GM12878 (cell line): ENCODE measurements at regions not wholly inside any gene's neighbourhood (a gene's known extent, or its start where the extent isn't known, plus 50 kb on each side); places are given as distances from the start of the nearest gene placed in this dataset.

Experiments
- ATAC-seq: fragments of 200-7000 bp; cut with Tn5 transposase; 3 replicates; pipeline ENCODE4 v1.9.1; 2020; ENCODE audit warnings: mild to moderate bottlenecking, moderate library complexity
- BruUV-seq: library from RNA; stranded (reverse); fragments of 400-500 nt; replicated peaks from 2 replicates; lab custom pipeline; 2021; lab: Mats Ljungman, UMichigan
- CTCF ChIA-PET: fragments of 300-600 bp; sonication (Branson Sonifier 250); formaldehyde crosslinking; extraction: SDS; loops from one replicate; lab custom pipeline; 2021; ENCODE audit warnings: inconsistent platforms; lab: Yijun Ruan, JAX
- POLR2A ChIA-PET: fragments of 350-600 bp; formaldehyde crosslinking; extraction: SDS; loops from one replicate; lab custom pipeline; 2021; ENCODE audit warnings: inconsistent platforms; lab: Charles Lee
- RAD21 ChIA-PET: fragments of 300-600 bp; sonication (Branson Sonifier 250); formaldehyde crosslinking; loops from one replicate; lab custom pipeline; 2023; ENCODE audit warnings: antibody characterized with exemption; ENCODE audit not compliant: unreplicated experiment; lab: Charles Lee
- SMC1A ChIA-PET: fragments of 300-600 bp; sonication (Branson Sonifier 250); formaldehyde crosslinking; loops from one replicate; lab custom pipeline; 2023; ENCODE audit not compliant: unreplicated experiment, uncharacterized antibody; lab: Charles Lee
- DNase-seq: peaks from one replicate; pipeline ENCODE4 v3.0.0-alpha.2; 2011; ENCODE audit warnings: low read depth, low spot score
- FAIRE-seq: peaks from 3 replicates; lab custom pipeline; 2011; peaks lifted over from hg19 to GRCh38; lab: Jason Lieb, UNC
- H2AFZ ChIP-seq: 2 replicates; pipeline ENCODE4 v1.6.0; 2011; ENCODE audit warnings: low read depth, low read length, control low read depth; ENCODE audit not compliant: control insufficient read depth
- H3K27ac ChIP-seq: 2 replicates; pipeline ENCODE4 v1.5.1; 2011; ENCODE audit warnings: control low read depth; ENCODE audit not compliant: control insufficient read depth, insufficient read depth
- H3K27me3 ChIP-seq, 2 experiments: replicated peaks in 1 of 2; 2 replicates each; pipeline versions ENCODE4 v1.6.0 to v1.6.1; 2011; ENCODE audit warnings: low read length in 1 of 2; ENCODE audit not compliant: control insufficient read depth in 2 of 2, insufficient read depth in 2 of 2
- H3K36me3 ChIP-seq, 2 experiments: 2 replicates each; pipeline ENCODE4 v1.5.1; 2011; ENCODE audit warnings: low read length in 1 of 2; ENCODE audit not compliant: control insufficient read depth in 2 of 2, insufficient read depth in 2 of 2
- H3K4me1 ChIP-seq: 2 replicates; pipeline ENCODE4 v1.6.1; 2011; ENCODE audit warnings: mild to moderate bottlenecking, low read length, moderate library complexity, mixed read lengths; ENCODE audit not compliant: control insufficient read depth, insufficient read depth
- H3K4me2 ChIP-seq: 2 replicates; pipeline ENCODE4 v1.6.0; 2011; ENCODE audit warnings: control low read depth; ENCODE audit not compliant: control insufficient read depth, insufficient read depth
- H3K4me3 ChIP-seq: fragments of 200-600 bp; sonication (generic); 2 replicates; pipeline ENCODE4 v1.5.1; 2016
- H3K79me2 ChIP-seq: 2 replicates; pipeline ENCODE4 v1.6.0; 2011; ENCODE audit warnings: low read length; ENCODE audit not compliant: control insufficient read depth, insufficient read depth
- H3K9ac ChIP-seq: 2 replicates; pipeline ENCODE4 v1.8.0; 2011; ENCODE audit warnings: low read length, control low read depth, mixed read lengths; ENCODE audit not compliant: control insufficient read depth, insufficient read depth
- H3K9me3 ChIP-seq: replicated peaks from 3 replicates; pipeline ENCODE4 v1.5.1; 2011; ENCODE audit warnings: mild to moderate bottlenecking, low read length; ENCODE audit not compliant: control insufficient read depth, insufficient read depth
- H4K20me1 ChIP-seq: 2 replicates; pipeline ENCODE4 v1.6.0; 2011; ENCODE audit not compliant: control insufficient read depth, insufficient read depth
- CREB1 ChIP-seq: IDR thresholded peaks from 2 replicates; pipeline ENCODE4 v1.6.1; 2012; ENCODE audit warnings: low read depth, mild to moderate bottlenecking, inconsistent platforms
- EED ChIP-seq: sonication (generic); IDR thresholded peaks from 2 replicates; pipeline ENCODE4 v1.6.1; 2016; ENCODE audit warnings: antibody characterized with exemption, low read depth
- ZZZ3 ChIP-seq: IDR thresholded peaks from 2 replicates; pipeline ENCODE4 v1.6.1; 2011; ENCODE audit warnings: low read depth; ENCODE audit not compliant: control insufficient read depth, insufficient read length
- WGBS: methylation state at CpG from one replicate; pipeline ENCODE4 v1.1.6; 2016; ENCODE audit warnings: low lambda C conversion rate; ENCODE audit not compliant: insufficient replicate concordance, insufficient coverage; ENCODE audit errors: missing lambda C conversion rate; 5-methylcytosine and 5-hydroxymethylcytosine counted together
- in situ Hi-C: fragments of 300-500 bp; cut with MboI; formaldehyde crosslinking; loops from 9 replicates; pipeline ENCODE4 v1.14.3; 2018; ENCODE audit warnings: mixed read lengths
- intact Hi-C: fragments of 100-400 bp; cut with micrococcal nuclease; formaldehyde crosslinking; loops from one replicate; pipeline ENCODE4 v1.14.2; 2022; ENCODE audit not compliant: unreplicated experiment
- TF ChIP-seq, protein P1 (sequence below): fragments of 150-350 bp; IDR thresholded peaks from 2 replicates; pipeline ENCODE4 v1.6.1; 2016; ENCODE audit warnings: low read depth, low read length
- TF ChIP-seq, protein P2 (sequence below): fragments of 450-650 bp; IDR thresholded peaks from 2 replicates; pipeline ENCODE4 v1.6.1; 2016; ENCODE audit warnings: mild to moderate bottlenecking, moderate library complexity, borderline replicate concordance

DNA sequence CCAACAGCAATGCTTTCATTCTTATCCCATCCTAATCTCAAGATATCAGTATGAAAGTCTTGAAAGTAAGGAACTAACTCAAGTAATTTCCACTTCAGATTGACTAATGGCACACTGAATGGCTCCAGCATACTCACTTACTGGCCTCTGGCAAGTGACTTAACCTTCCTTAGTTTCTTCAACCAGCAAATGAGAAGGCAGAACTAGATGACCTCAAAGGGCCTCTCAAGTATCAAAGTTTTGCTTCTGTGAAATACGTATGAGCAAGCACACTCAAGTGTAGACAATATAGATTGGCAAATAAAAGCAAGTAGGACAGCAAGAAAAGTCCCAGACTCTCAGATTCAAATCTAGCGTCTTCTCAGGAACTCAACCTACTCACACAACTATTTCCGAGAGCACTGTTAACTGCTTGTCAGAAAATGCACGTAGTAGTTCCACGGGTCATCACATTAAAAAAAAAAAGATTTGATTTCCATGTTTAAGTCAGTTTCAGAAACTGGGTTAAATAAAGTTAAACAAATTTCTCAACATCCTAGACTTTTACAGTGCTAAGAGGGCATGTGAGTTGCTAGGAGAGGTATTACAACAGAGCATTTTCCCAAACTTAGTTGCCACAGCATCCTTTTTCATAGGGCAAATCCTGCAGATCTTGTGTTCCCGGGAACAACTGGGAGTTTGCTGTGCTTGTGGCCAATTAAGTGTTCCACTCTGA, 276.9 kb upstream of the KLF14 start:
- POLR2A ChIA-PET = interaction anchor here (1.0 to 1.4 kb wide), 2 partner anchors 9 to 13 kb away, joined by 3 read pairs; no protein-coding TSS in a partner anchor
- peaks cover 41% of the 10 kb centered on the region for H3K79me2 ChIP-seq

More for the DNA sequence above, 276.9 kb upstream of the KLF14 start:
- WGBS = 0% methylated on average over 6 of the region's 6 CpGs
- peak; percentile 46 for ATAC-seq
- BruUV-seq = no TSS peak
- SMC1A ChIA-PET = interaction anchor here (1.0 to 4.2 kb wide), 6 partner anchors 9 to 51 kb away, joined by 3 to 31 read pairs (median 12); no protein-coding TSS in a partner anchor
- Histone ChIP-seq H3K27ac (peak overlapping the region; percentile 89), H3K36me3 (no peaks in the 10 kb centered on the region; a peak in 2 of 4 replicates), H4K20me1 (no peaks in the 10 kb centered on the region), H3K27me3 (no peaks in the 10 kb centered on the region), H2AFZ (peak overlapping the region; percentile 21; the same call in 1 of the 2 replicates), H3K4me3 (peak overlapping the region; percentile 8; the same call in 1 of the 2 replicates), H3K4me2 (peak overlapping the region; percentile 84), H3K9me3 (no peaks in the 10 kb centered on the region), H3K9ac (peak overlapping the region; percentile 59), H3K4me1 (peaks cover 54% of the 10 kb centered on the region)
- DNase-seq = no peak
- in situ Hi-C loops (no loop called here), intact Hi-C loops (no loop called here)
- RAD21 ChIA-PET = interaction anchor here (0.7 to 3.0 kb wide), 4 partner anchors 9 to 85 kb away, joined by 4 to 18 read pairs (median 10); no protein-coding TSS in a partner anchor
- FAIRE-seq = peak; percentile 52
- TF ChIP-seq, protein P1, sequence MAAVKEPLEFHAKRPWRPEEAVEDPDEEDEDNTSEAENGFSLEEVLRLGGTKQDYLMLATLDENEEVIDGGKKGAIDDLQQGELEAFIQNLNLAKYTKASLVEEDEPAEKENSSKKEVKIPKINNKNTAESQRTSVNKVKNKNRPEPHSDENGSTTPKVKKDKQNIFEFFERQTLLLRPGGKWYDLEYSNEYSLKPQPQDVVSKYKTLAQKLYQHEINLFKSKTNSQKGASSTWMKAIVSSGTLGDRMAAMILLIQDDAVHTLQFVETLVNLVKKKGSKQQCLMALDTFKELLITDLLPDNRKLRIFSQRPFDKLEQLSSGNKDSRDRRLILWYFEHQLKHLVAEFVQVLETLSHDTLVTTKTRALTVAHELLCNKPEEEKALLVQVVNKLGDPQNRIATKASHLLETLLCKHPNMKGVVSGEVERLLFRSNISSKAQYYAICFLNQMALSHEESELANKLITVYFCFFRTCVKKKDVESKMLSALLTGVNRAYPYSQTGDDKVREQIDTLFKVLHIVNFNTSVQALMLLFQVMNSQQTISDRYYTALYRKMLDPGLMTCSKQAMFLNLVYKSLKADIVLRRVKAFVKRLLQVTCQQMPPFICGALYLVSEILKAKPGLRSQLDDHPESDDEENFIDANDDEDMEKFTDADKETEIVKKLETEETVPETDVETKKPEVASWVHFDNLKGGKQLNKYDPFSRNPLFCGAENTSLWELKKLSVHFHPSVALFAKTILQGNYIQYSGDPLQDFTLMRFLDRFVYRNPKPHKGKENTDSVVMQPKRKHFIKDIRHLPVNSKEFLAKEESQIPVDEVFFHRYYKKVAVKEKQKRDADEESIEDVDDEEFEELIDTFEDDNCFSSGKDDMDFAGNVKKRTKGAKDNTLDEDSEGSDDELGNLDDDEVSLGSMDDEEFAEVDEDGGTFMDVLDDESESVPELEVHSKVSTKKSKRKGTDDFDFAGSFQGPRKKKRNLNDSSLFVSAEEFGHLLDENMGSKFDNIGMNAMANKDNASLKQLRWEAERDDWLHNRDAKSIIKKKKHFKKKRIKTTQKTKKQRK = no peak
- 0 out of 2 replicates have a peak, but pooled peaks have one; percentile 16 for TF ChIP-seq EED
- no peak for TF ChIP-seq ZZZ3
- TF ChIP-seq, protein P2, sequence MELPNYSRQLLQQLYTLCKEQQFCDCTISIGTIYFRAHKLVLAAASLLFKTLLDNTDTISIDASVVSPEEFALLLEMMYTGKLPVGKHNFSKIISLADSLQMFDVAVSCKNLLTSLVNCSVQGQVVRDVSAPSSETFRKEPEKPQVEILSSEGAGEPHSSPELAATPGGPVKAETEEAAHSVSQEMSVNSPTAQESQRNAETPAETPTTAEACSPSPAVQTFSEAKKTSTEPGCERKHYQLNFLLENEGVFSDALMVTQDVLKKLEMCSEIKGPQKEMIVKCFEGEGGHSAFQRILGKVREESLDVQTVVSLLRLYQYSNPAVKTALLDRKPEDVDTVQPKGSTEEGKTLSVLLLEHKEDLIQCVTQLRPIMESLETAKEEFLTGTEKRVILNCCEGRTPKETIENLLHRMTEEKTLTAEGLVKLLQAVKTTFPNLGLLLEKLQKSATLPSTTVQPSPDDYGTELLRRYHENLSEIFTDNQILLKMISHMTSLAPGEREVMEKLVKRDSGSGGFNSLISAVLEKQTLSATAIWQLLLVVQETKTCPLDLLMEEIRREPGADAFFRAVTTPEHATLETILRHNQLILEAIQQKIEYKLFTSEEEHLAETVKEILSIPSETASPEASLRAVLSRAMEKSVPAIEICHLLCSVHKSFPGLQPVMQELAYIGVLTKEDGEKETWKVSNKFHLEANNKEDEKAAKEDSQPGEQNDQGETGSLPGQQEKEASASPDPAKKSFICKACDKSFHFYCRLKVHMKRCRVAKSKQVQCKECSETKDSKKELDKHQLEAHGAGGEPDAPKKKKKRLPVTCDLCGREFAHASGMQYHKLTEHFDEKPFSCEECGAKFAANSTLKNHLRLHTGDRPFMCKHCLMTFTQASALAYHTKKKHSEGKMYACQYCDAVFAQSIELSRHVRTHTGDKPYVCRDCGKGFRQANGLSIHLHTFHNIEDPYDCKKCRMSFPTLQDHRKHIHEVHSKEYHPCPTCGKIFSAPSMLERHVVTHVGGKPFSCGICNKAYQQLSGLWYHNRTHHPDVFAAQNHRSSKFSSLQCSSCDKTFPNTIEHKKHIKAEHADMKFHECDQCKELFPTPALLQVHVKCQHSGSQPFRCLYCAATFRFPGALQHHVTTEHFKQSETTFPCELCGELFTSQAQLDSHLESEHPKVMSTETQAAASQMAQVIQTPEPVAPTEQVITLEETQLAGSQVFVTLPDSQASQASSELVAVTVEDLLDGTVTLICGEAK = peak; percentile 24; the same call in 1 of the 2 replicates
- TF ChIP-seq CREB1 = peak; percentile 67
- CTCF ChIA-PET = interaction anchor here (1.4 to 10.4 kb wide), 5 partner anchors 27 to 114 kb away, joined by 5 to 105 read pairs (median 15); no protein-coding TSS in a partner anchor
